H1 (cell line): ENCODE measurements at regions not wholly inside any gene's neighbourhood (a gene's known extent, or its start where the extent isn't known, plus 50 kb on each side); places are given as distances from the start of the nearest gene placed in this dataset.

ENCODE experiments used
- CTCF ChIA-PET: fragments of 300-600 bp; sonication (Branson Sonifier 250); formaldehyde crosslinking; loops from one replicate; lab custom pipeline; 2021; ENCODE audit not compliant: partially characterized antibody; lab: Charles Lee
- POLR2A ChIA-PET: fragments of 300-600 bp; sonication (Branson Sonifier 250); formaldehyde crosslinking; loops from one replicate; lab custom pipeline; 2021; ENCODE audit warnings: inconsistent platforms; ENCODE audit not compliant: partially characterized antibody; lab: Charles Lee
- DNase-seq, 2 experiments: peaks; one replicate each; pipeline versions ENCODE4 v3.0.0 to v3.0.0-alpha.2; 2010 to 2022; ENCODE audit warnings: low spot score in 2 of 2, low read depth in 1 of 2, mixed read lengths in 1 of 2
- FAIRE-seq: peaks from 2 replicates; lab custom pipeline; 2011; peaks lifted over from hg19 to GRCh38; lab: Jason Lieb, UNC
- H2AFZ ChIP-seq: 2 replicates; pipeline ENCODE4 v1.8.1; 2012; ENCODE audit warnings: low read length, inconsistent platforms
- H2AK5ac ChIP-seq: 2 replicates; pipeline ENCODE4 v1.6.1; 2013; ENCODE audit warnings: low read depth, low read length
- H2BK120ac ChIP-seq: replicated peaks from 2 replicates; pipeline ENCODE3; 2013; ENCODE audit warnings: low read depth, low read length, inconsistent platforms
- H2BK12ac ChIP-seq: 2 replicates; pipeline ENCODE4 v1.6.1; 2013; ENCODE audit warnings: low read depth, low read length
- H2BK15ac ChIP-seq: 2 replicates; pipeline ENCODE4 v1.6.1; 2013; ENCODE audit warnings: low read length
- H2BK20ac ChIP-seq: 2 replicates; pipeline ENCODE4 v1.6.1; 2013; ENCODE audit warnings: low read length
- H2BK5ac ChIP-seq: 2 replicates; pipeline ENCODE4 v1.6.1; 2013; ENCODE audit warnings: low read depth, low read length
- H3K14ac ChIP-seq: 2 replicates; pipeline ENCODE4 v1.6.1; 2013; ENCODE audit warnings: inconsistent platforms; ENCODE audit not compliant: insufficient read length
- H3K18ac ChIP-seq: 2 replicates; pipeline ENCODE4 v1.6.1; 2013; ENCODE audit warnings: low read length; ENCODE audit errors: extremely low read depth
- H3K23ac ChIP-seq: 2 replicates; pipeline ENCODE4 v1.6.1; 2013; ENCODE audit warnings: inconsistent platforms; ENCODE audit not compliant: insufficient read length
- H3K23me2 ChIP-seq: 2 replicates; pipeline ENCODE4 v1.6.1; 2013; ENCODE audit warnings: low read depth, low read length
- H3K27ac ChIP-seq: 2 replicates; pipeline ENCODE4 v1.6.1; 2011; ENCODE audit warnings: low read depth, low read length, inconsistent platforms
- H3K27me3 ChIP-seq, 4 experiments: replicated peaks in 1 of 4; 1 replicate in 1 of 4; 2 replicates in 3 of 4; pipeline versions ENCODE4 v1.6.1 to v1.8.1; 2011 to 2013; ENCODE audit warnings: low read length in 3 of 4, mild to moderate bottlenecking in 3 of 4, inconsistent platforms in 2 of 4, mixed read lengths in 2 of 4, moderate library complexity in 1 of 4; ENCODE audit not compliant: control insufficient read depth in 3 of 4, insufficient read depth in 3 of 4; ENCODE audit errors: extremely low read depth in 1 of 4
- H3K36me3 ChIP-seq, 4 experiments: 2 replicates each; pipeline versions ENCODE4 v1.6.1 to v1.8.1; 2011 to 2013; ENCODE audit warnings: mild to moderate bottlenecking in 4 of 4, low read length in 3 of 4, moderate library complexity in 2 of 4, control low read depth in 1 of 4, inconsistent platforms in 1 of 4; ENCODE audit not compliant: insufficient read depth in 4 of 4, control insufficient read depth in 2 of 4
- H3K4ac ChIP-seq: replicated peaks from 2 replicates; pipeline ENCODE3; 2013; ENCODE audit warnings: low read length, low read depth, mixed read lengths, inconsistent platforms; ENCODE audit not compliant: insufficient read length
- H3K4me1 ChIP-seq, 4 experiments: replicated peaks in 1 of 4; 1 replicate in 1 of 4; 2 replicates in 3 of 4; pipeline versions ENCODE4 v1.6.1 to v1.8.1; 2011 to 2013; ENCODE audit warnings: low read length in 3 of 4, inconsistent platforms in 2 of 4, mixed read lengths in 1 of 4; ENCODE audit not compliant: insufficient read depth in 4 of 4, control insufficient read depth in 3 of 4
- H3K4me2 ChIP-seq, 2 experiments: 2 replicates each; pipeline versions ENCODE4 v1.6.1 to v1.8.1; 2011 to 2013; ENCODE audit warnings: low read depth in 2 of 2, low read length in 2 of 2, control low read depth in 1 of 2, inconsistent platforms in 1 of 2, mild to moderate bottlenecking in 1 of 2; ENCODE audit not compliant: insufficient read depth in 1 of 2
- H3K4me3 ChIP-seq, 4 experiments: fragments of 200-600, 300-600 bp in 1 of 4; sonication (generic), shearing (Covaris generic), sonication (Bioruptor Twin) in 1 of 4; 2 replicates each; pipeline versions ENCODE4 v1.5.1 to v1.8.1; 2011 to 2016; ENCODE audit warnings: low read length in 4 of 4, low read depth in 3 of 4, control low read depth in 2 of 4, inconsistent platforms in 2 of 4, mild to moderate bottlenecking in 2 of 4, mixed read lengths in 1 of 4, moderate library complexity in 1 of 4; ENCODE audit not compliant: insufficient read depth in 2 of 4; ENCODE audit errors: extremely low read depth in 1 of 4
- H3K56ac ChIP-seq: replicated peaks from 2 replicates; pipeline ENCODE3; 2013; ENCODE audit warnings: low read depth, mild to moderate bottlenecking, mixed read lengths, low read length, inconsistent platforms; ENCODE audit not compliant: insufficient read length
- H3K79me1 ChIP-seq: 2 replicates; pipeline ENCODE4 v1.6.1; 2013; ENCODE audit warnings: low read depth, low read length, control low read depth
- H3K79me2 ChIP-seq, 2 experiments: 2 replicates each; pipeline versions ENCODE4 v1.6.1 to v1.8.1; 2012 to 2013; ENCODE audit warnings: low read length in 2 of 2, mild to moderate bottlenecking in 2 of 2, inconsistent platforms in 1 of 2; ENCODE audit not compliant: insufficient read depth in 2 of 2, control insufficient read depth in 1 of 2
- H3K9ac ChIP-seq, 4 experiments: replicated peaks in 1 of 4; 1 replicate in 1 of 4; 2 replicates in 3 of 4; pipeline versions ENCODE4 v1.6.1 to v1.8.1; 2011 to 2013; ENCODE audit warnings: low read depth in 3 of 4, low read length in 3 of 4, control low read depth in 2 of 4, mild to moderate bottlenecking in 2 of 4, moderate library complexity in 2 of 4, inconsistent platforms in 1 of 4; ENCODE audit errors: extremely low read depth in 1 of 4
- H3K9me3 ChIP-seq, 2 experiments: 2 replicates each; pipeline versions ENCODE4 v1.6.1 to v1.8.1; 2012 to 2013; ENCODE audit warnings: mild to moderate bottlenecking in 2 of 2, moderate library complexity in 2 of 2, control low read depth in 1 of 2, inconsistent platforms in 1 of 2, low read depth in 1 of 2, low read length in 1 of 2, mixed read lengths in 1 of 2; ENCODE audit not compliant: insufficient read depth in 2 of 2
- H4K20me1 ChIP-seq, 2 experiments: replicated peaks in 1 of 2; 2 replicates each; pipeline versions ENCODE3 to v1.8.1; 2011 to 2013; ENCODE audit warnings: inconsistent platforms in 2 of 2, low read length in 2 of 2, mild to moderate bottlenecking in 1 of 2; ENCODE audit not compliant: insufficient read depth in 2 of 2, control insufficient read depth in 1 of 2
- H4K5ac ChIP-seq: 2 replicates; pipeline ENCODE4 v1.6.1; 2013; ENCODE audit warnings: low read length, low read depth, mixed read lengths, inconsistent platforms; ENCODE audit not compliant: insufficient read length
- H4K8ac ChIP-seq: 2 replicates; pipeline ENCODE4 v1.8.0; 2013; ENCODE audit warnings: mild to moderate bottlenecking, moderate library complexity, low read length, inconsistent platforms; ENCODE audit not compliant: insufficient read depth; ENCODE audit errors: extremely low read depth
- H4K91ac ChIP-seq: replicated peaks from 2 replicates; pipeline ENCODE3; 2013; ENCODE audit warnings: low read length, mixed read lengths, inconsistent platforms; ENCODE audit not compliant: insufficient read length
- CTBP2 ChIP-seq: IDR thresholded peaks from 2 replicates; pipeline ENCODE4 v1.7.0; 2011; ENCODE audit warnings: borderline replicate concordance, mild to moderate bottlenecking, moderate library complexity, mixed read lengths, low read length; ENCODE audit not compliant: insufficient read depth, insufficient read length
- EP300 ChIP-seq, 2 experiments: IDR thresholded peaks; 1 replicate in 1 of 2; 2 replicates in 1 of 2; pipeline ENCODE4 v1.6.1; 2011 to 2012; ENCODE audit warnings: low read depth in 2 of 2, low read length in 2 of 2, mild to moderate bottlenecking in 2 of 2, borderline replicate concordance in 1 of 2, inconsistent platforms in 1 of 2, moderate library complexity in 1 of 2
- EZH2 ChIP-seq: fragments of 200-600 bp; sonication (generic); IDR thresholded peaks from 2 replicates; pipeline ENCODE4 v1.7.1; 2012; ENCODE audit warnings: low read depth, mild to moderate bottlenecking, moderate library complexity, low read length, inconsistent platforms; ENCODE audit not compliant: severe bottlenecking
- HDAC6 ChIP-seq: IDR thresholded peaks from one replicate; pipeline ENCODE4 v1.7.1; 2012; ENCODE audit warnings: low read depth, mild to moderate bottlenecking, inconsistent platforms, low read length, moderate library complexity
- JUN ChIP-seq: IDR thresholded peaks from 2 replicates; pipeline ENCODE4 v1.6.1; 2011; ENCODE audit warnings: low read depth, mild to moderate bottlenecking, improper control_type of control experiment, low read length
- RBBP5 ChIP-seq: IDR thresholded peaks from 2 replicates; pipeline ENCODE4 v1.7.1; 2012; ENCODE audit warnings: low read depth, mild to moderate bottlenecking, inconsistent platforms, low read length, moderate library complexity, borderline replicate concordance
- SIRT6 ChIP-seq: IDR thresholded peaks from one replicate; pipeline ENCODE4 v1.7.1; 2012; ENCODE audit warnings: low read length, inconsistent platforms
- SP4 ChIP-seq: IDR thresholded peaks from 2 replicates; pipeline ENCODE4 v1.6.1; 2012; ENCODE audit warnings: low read length, inconsistent platforms
- TEAD4 ChIP-seq: IDR thresholded peaks from 2 replicates; pipeline ENCODE4 v1.6.1; 2012; ENCODE audit warnings: low read depth, low read length, inconsistent platforms, mixed read lengths
- WGBS, 2 experiments: shearing (Covaris generic) in 1 of 2; methylation state at CpG; one replicate each; pipeline versions ENCODE4 v1.1.6 to v1.1.7; 2013 to 2015; ENCODE audit warnings: low lambda C conversion rate in 2 of 2, mixed read lengths in 2 of 2, inconsistent platforms in 1 of 2, low coverage in 1 of 2, missing lambda C conversion rate in 1 of 2; ENCODE audit not compliant: insufficient replicate concordance in 2 of 2, insufficient coverage in 1 of 2, insufficient read length in 1 of 2; ENCODE audit errors: extremely low coverage in 1 of 2, missing lambda C conversion rate in 1 of 2; 5-methylcytosine and 5-hydroxymethylcytosine counted together
- TF ChIP-seq, protein P1 (sequence below): IDR thresholded peaks from 2 replicates; pipeline ENCODE4 v1.6.1; 2012; ENCODE audit warnings: inconsistent platforms
- TF ChIP-seq, protein P2 (sequence below): IDR thresholded peaks from 2 replicates; pipeline ENCODE4 v1.6.1; 2012; ENCODE audit warnings: inconsistent platforms
- TF ChIP-seq, protein P3 (sequence below): IDR thresholded peaks from 2 replicates; pipeline ENCODE4 v1.6.1; 2012; ENCODE audit warnings: low read length, inconsistent platforms

DNA sequence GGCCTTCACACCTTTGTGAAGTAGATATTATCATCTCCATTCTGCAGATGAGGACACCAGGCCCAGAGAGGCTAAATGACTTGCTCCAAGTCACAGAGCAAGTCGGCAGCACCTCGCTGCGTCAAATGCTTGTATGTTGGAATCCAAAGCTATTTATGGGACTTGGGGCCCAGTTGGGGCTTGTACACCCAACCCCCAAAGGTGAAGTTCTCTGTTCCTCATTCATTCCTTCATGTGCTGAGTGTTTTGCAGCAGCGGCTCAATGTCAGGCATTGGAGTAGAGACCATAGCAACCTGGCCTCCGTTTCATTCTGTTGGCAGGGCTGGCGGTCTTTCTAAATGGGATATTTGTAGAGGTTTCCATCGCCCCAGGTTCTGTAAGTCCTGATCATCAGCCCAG lies 113.4 kb upstream of the SLC25A33 start:
- no peak for DNase-seq
- TF ChIP-seq, protein P1, sequence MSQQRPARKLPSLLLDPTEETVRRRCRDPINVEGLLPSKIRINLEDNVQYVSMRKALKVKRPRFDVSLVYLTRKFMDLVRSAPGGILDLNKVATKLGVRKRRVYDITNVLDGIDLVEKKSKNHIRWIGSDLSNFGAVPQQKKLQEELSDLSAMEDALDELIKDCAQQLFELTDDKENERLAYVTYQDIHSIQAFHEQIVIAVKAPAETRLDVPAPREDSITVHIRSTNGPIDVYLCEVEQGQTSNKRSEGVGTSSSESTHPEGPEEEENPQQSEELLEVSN = no peak
- TF ChIP-seq TEAD4 (no peak), RBBP5 (no peak), JUN (no peak), SIRT6 (no peak), HDAC6 (no peak), CTBP2 (no peak), SP4 (no peak), EP300 (IDR thresholded peaks at IDR 0.05; ENCODE audit: borderline replicate concordance in 1 of 2, low read depth in 2 of 2, low read length in 2 of 2) (no peak), EZH2 (no peak)
- TF ChIP-seq, protein P2, sequence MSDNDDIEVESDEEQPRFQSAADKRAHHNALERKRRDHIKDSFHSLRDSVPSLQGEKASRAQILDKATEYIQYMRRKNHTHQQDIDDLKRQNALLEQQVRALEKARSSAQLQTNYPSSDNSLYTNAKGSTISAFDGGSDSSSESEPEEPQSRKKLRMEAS = no peak
- TF ChIP-seq, protein P3, sequence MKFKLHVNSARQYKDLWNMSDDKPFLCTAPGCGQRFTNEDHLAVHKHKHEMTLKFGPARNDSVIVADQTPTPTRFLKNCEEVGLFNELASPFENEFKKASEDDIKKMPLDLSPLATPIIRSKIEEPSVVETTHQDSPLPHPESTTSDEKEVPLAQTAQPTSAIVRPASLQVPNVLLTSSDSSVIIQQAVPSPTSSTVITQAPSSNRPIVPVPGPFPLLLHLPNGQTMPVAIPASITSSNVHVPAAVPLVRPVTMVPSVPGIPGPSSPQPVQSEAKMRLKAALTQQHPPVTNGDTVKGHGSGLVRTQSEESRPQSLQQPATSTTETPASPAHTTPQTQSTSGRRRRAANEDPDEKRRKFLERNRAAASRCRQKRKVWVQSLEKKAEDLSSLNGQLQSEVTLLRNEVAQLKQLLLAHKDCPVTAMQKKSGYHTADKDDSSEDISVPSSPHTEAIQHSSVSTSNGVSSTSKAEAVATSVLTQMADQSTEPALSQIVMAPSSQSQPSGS = no peak

More for the DNA sequence above, 113.4 kb upstream of the SLC25A33 start:
- Histone ChIP-seq H3K18ac (no peak overlapping the region), H3K4me3 (no peak overlapping the region), H3K36me3 (no peaks in the 10 kb centered on the region), H3K9me3 (no peaks in the 10 kb centered on the region), H3K4me2 (no peak overlapping the region), H4K5ac (no peak overlapping the region), H3K79me2 (no peaks in the 10 kb centered on the region), H3K4me1 (peaks cover 0 to 5% (median 2%) of the 10 kb centered on the region in 4 experiments; a peak in 4 of 7 replicates), H3K79me1 (no peaks in the 10 kb centered on the region), H2BK20ac (no peak overlapping the region), H3K9ac (no peak overlapping the region), H2BK5ac (no peak overlapping the region), H2BK12ac (no peak overlapping the region), H3K23me2 (peaks cover 8% of the 10 kb centered on the region), H4K20me1 (no peaks in the 10 kb centered on the region), H3K14ac (no peak overlapping the region), H2BK15ac (no peak overlapping the region), H4K91ac (no peak overlapping the region), H2BK120ac (no peak overlapping the region), H3K27me3 (no peaks in the 10 kb centered on the region), H2AK5ac (no peak overlapping the region), H3K56ac (no peak overlapping the region), H3K23ac (no peak overlapping the region), H3K27ac (no peak overlapping the region), H3K4ac (no peak overlapping the region), H4K8ac (no peak overlapping the region), H2AFZ (no peak overlapping the region)
- CTCF ChIA-PET = interaction anchor here (0.7 to 2.1 kb wide), 5 partner anchors 11 to 413 kb away, joined by 3 to 5 read pairs (median 3); no protein-coding TSS in a partner anchor
- WGBS, 2 experiments = 85% methylated on average over 7 of the region's 7 CpGs; no CpG with 5 or more reads in 1 of the 2 experiments
- no peak for FAIRE-seq
- POLR2A ChIA-PET = no interaction called here
